ENCODE measurements at regions not wholly inside any gene's neighbourhood (a gene's known extent, or its start where the extent isn't known, plus 50 kb on each side); places are given as distances from the start of the nearest gene placed in this dataset.
"Not testable (repeated sequence)": the region's sequence is repeated elsewhere in the genome, so short reads cannot be mapped to it uniquely, and the experiment has no call there.

DNA sequence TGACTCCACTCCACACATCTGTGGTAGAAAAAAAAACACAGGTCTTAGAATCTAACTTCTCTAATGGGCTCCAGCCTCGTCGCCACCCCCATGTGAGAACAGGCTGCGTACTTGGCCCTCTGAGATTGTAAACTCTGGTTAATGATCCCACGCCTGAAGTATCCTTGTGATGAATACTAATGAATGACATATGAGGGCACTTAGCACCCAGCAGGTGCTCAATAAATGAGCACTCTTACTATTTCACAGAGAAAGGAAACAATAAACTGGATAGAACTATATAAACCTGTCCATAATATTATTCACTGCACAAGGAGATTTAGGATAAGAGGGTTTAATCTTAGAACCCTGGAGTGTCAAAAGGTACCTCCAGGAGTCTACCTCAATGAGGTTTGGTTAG lies 310.1 kb upstream of the HNRNPA3 start (continued):
- TF ChIP-seq ZNF225 (CRISPR knock-in tag; IDR thresholded peaks at IDR 0.05) (no peak), AGO1 (IDR thresholded peaks at IDR 0.05; ENCODE audit: low read depth, low read length, poor library complexity, severe bottlenecking) (no peak), SP1 (IDR thresholded peaks at IDR 0.05) (no peak), SP1 (CRISPR knock-in tag; IDR thresholded peaks at IDR 0.05) (no peak), ZNF7 (CRISPR knock-in tag; IDR thresholded peaks at IDR 0.05) (no peak), CREM (IDR thresholded peaks at IDR 0.05) (no peak), CREM (CRISPR knock-in tag; IDR thresholded peaks at IDR 0.05) (no peak)
- TF ChIP-seq, protein P1, sequence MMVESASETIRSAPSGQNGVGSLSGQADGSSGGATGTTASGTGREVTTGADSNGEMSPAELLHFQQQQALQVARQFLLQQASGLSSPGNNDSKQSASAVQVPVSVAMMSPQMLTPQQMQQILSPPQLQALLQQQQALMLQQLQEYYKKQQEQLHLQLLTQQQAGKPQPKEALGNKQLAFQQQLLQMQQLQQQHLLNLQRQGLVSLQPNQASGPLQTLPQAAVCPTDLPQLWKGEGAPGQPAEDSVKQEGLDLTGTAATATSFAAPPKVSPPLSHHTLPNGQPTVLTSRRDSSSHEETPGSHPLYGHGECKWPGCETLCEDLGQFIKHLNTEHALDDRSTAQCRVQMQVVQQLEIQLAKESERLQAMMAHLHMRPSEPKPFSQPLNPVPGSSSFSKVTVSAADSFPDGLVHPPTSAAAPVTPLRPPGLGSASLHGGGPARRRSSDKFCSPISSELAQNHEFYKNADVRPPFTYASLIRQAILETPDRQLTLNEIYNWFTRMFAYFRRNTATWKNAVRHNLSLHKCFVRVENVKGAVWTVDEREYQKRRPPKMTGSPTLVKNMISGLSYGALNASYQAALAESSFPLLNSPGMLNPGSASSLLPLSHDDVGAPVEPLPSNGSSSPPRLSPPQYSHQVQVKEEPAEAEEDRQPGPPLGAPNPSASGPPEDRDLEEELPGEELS (CRISPR knock-in tag; IDR thresholded peaks at IDR 0.05), result no peak

DNA sequence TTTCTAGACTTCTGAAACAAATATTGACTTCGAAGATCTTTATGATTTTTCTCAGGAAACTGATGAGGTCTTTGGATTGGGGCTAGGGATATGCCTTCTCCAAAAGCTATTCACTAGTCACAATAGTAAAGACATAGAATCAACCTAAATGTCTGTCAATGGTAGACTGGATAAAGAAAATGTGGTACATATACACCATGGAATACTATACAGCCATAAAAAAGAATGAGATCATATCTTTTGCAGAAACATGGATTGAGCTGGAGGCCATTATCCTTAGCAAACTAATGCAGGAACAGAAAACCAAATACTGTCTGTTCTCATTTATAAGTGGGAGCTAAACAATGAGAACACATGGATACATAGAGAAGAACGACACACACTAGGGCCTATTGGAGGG lies 308.5 kb upstream of the HNRNPA3 start:
- H3K9me3 ChIP-seq (ENCODE audit: low read length); H3K27ac ChIP-seq (ENCODE audit: extremely low read length, insufficient read depth, low read length); H3K4me2 ChIP-seq (ENCODE audit: low read depth, low read length); in situ Hi-C loops (cut with HindIII; ENCODE audit: extremely low pct_ligation_motif_present, low pct_unique_long_range_greater_than_20kb); FAIRE-seq; POLR2A ChIA-PET; BruUV-seq (replicated peaks); H3K27me3 ChIP-seq (ENCODE audit: control insufficient read depth in 1 of 2, insufficient read depth in 2 of 2, low read length in 2 of 2); H3K4me1 ChIP-seq (ENCODE audit: insufficient read depth, low read length); intact Hi-C loops (cut with micrococcal nuclease; ENCODE audit: unreplicated experiment); ATAC-seq; H3K4me3 ChIP-seq (replicated peaks in 1 of 3; ENCODE audit: insufficient read depth in 1 of 3, low read depth in 2 of 3, low read length in 3 of 3); H3K36me3 ChIP-seq (replicated peaks in 1 of 2; ENCODE audit: control insufficient read depth in 1 of 2, insufficient read depth in 2 of 2, low read length in 2 of 2); H4K20me1 ChIP-seq (ENCODE audit: insufficient read depth, low read length); H3K9ac ChIP-seq (ENCODE audit: insufficient read depth, low read depth, low read length); CTCF ChIA-PET (ENCODE audit: low intra/inter-chr PET ratio, low total read pairs); H2AFZ ChIP-seq (ENCODE audit: low read length); DNase-seq (ENCODE audit: low spot score); H3K79me2 ChIP-seq (ENCODE audit: insufficient read depth, low read length): not testable (repeated sequence)
- WGBS (ENCODE audit: low lambda C conversion rate), result 3% methylated on average over 2 of the region's 2 CpGs

Data from HepG2 (cell line).